ENCODE measurements at regions not wholly inside any gene's neighbourhood (a gene's known extent, or its start where the extent isn't known, plus 50 kb on each side); places are given as distances from the start of the nearest gene placed in this dataset.

DNA sequence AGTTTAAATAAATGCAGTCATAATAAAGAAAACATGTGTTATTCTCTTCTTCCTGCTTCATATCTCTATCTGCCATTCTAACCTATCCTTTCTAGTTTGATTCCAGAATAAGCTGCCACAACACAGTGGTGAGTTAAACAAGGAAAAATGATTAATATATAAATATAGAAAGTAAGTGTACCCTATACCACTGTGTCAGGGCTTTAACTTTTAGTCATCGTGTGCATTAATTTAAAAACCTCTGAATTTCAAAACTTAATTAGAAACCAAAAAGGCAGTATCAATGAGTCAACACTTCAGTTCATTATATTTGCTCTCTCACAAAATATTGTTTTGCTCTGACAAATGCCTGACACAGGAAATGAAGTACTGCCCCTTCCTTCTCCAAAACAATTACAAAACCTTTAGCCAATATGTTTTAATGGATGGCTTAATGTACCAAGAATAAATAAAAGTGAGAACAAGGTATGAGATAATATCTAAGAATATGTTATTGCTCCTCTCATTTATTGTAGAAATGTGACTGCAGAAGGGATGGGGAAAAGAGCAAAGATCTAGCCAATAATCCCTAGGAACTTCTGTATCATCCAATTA is 634.8 kb downstream of the KCNT2 start:
- H3K36me3 ChIP-seq (ENCODE audit: insufficient read depth, low read length) = no peaks in the 10 kb centered on the region
- CTCF ChIA-PET (ENCODE audit: unreplicated experiment) = no interaction called here
- H3K79me2 ChIP-seq (ENCODE audit: insufficient read depth, low read depth, low read length) = no peaks in the 10 kb centered on the region
- no peak for TF ChIP-seq EZH2phosphoT487 (IDR thresholded peaks at IDR 0.05; ENCODE audit: borderline replicate concordance, low read depth, low read length)
- TF ChIP-seq, protein P1, sequence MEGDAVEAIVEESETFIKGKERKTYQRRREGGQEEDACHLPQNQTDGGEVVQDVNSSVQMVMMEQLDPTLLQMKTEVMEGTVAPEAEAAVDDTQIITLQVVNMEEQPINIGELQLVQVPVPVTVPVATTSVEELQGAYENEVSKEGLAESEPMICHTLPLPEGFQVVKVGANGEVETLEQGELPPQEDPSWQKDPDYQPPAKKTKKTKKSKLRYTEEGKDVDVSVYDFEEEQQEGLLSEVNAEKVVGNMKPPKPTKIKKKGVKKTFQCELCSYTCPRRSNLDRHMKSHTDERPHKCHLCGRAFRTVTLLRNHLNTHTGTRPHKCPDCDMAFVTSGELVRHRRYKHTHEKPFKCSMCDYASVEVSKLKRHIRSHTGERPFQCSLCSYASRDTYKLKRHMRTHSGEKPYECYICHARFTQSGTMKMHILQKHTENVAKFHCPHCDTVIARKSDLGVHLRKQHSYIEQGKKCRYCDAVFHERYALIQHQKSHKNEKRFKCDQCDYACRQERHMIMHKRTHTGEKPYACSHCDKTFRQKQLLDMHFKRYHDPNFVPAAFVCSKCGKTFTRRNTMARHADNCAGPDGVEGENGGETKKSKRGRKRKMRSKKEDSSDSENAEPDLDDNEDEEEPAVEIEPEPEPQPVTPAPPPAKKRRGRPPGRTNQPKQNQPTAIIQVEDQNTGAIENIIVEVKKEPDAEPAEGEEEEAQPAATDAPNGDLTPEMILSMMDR (conservative IDR thresholded peaks at IDR 0.05; ENCODE audit: low read length) = no peak
- no peak overlapping the region for H3K4me3 ChIP-seq (ENCODE audit: low read depth, low read length, poor library complexity, severe bottlenecking)
- BruUV-seq (replicated peaks) = no TSS peak
- H3K4me2 ChIP-seq (ENCODE audit: low read length) = no peak overlapping the region
- POLR2A ChIA-PET = no interaction called here
- H2AFZ ChIP-seq (ENCODE audit: low read length) = no peak overlapping the region
- H4K20me1 ChIP-seq (ENCODE audit: insufficient read depth, low read length) = no peaks in the 10 kb centered on the region
- H3K4me1 ChIP-seq (ENCODE audit: insufficient read depth, low read length, poor library complexity, severe bottlenecking) = no peaks in the 10 kb centered on the region
- intact Hi-C loops (cut with micrococcal nuclease; ENCODE audit: unreplicated experiment) = no loop called here
- no peaks in the 10 kb centered on the region for H3K9me2 ChIP-seq (ENCODE audit: insufficient read depth, low read length)
- DNase-seq (ENCODE audit: low spot score) = no peak
- H3K27ac ChIP-seq (ENCODE audit: low read depth, low read length, poor library complexity, severe bottlenecking) = no peak overlapping the region
- no peaks in the 10 kb centered on the region for H3K9me3 ChIP-seq (ENCODE audit: low read length)

DNA sequence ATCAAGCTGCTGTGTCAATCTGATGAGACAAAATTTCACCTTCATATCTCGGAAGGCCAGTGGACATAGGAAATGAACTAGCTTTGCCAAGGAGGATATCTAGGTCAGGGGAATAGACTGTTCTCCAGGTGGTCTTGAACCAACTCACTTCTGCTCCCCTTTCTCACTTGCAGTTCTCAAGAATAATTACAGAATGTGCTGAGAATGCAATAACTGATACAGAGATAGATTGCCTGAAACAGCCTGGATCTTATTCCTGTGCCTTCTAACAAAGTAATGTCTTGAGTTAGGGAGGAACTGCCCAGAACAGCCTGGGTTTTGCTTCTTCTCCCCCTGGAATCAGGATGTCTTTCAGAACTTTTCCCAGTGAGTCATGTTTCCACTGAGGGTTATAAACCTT is 636.7 kb downstream of the KCNT2 start:
- H3K9me3 ChIP-seq (ENCODE audit: low read length) = no peaks in the 10 kb centered on the region
- no TSS peak for BruUV-seq (replicated peaks)
- H3K4me3 ChIP-seq (ENCODE audit: low read depth, low read length, poor library complexity, severe bottlenecking) = no peak overlapping the region
- intact Hi-C loops (cut with micrococcal nuclease; ENCODE audit: unreplicated experiment) = no loop called here
- no peak overlapping the region for H2AFZ ChIP-seq (ENCODE audit: low read length)
- ChIA-PET CTCF (ENCODE audit: unreplicated experiment) (no interaction called here), POLR2A (interaction anchor here (0.6 kb wide), 1 partner anchor 595 kb away, joined by 4 read pairs; no protein-coding TSS in a partner anchor)
- no peaks in the 10 kb centered on the region for H3K79me2 ChIP-seq (ENCODE audit: insufficient read depth, low read depth, low read length)
- H3K9me2 ChIP-seq (ENCODE audit: insufficient read depth, low read length) = no peaks in the 10 kb centered on the region
- H3K36me3 ChIP-seq (ENCODE audit: insufficient read depth, low read length) = no peaks in the 10 kb centered on the region
- H3K4me2 ChIP-seq (ENCODE audit: low read length) = no peak overlapping the region
- H4K20me1 ChIP-seq (ENCODE audit: insufficient read depth, low read length) = no peaks in the 10 kb centered on the region
- no peak for DNase-seq (ENCODE audit: low spot score)
- TF ChIP-seq, protein P1 (conservative IDR thresholded peaks at IDR 0.05; ENCODE audit: low read length) = no peak
- no peak for TF ChIP-seq EZH2phosphoT487 (IDR thresholded peaks at IDR 0.05; ENCODE audit: borderline replicate concordance, low read depth, low read length)
- H3K27ac ChIP-seq (ENCODE audit: low read depth, low read length, poor library complexity, severe bottlenecking) = no peak overlapping the region
- no peaks in the 10 kb centered on the region for H3K4me1 ChIP-seq (ENCODE audit: insufficient read depth, low read length, poor library complexity, severe bottlenecking)

DNA sequence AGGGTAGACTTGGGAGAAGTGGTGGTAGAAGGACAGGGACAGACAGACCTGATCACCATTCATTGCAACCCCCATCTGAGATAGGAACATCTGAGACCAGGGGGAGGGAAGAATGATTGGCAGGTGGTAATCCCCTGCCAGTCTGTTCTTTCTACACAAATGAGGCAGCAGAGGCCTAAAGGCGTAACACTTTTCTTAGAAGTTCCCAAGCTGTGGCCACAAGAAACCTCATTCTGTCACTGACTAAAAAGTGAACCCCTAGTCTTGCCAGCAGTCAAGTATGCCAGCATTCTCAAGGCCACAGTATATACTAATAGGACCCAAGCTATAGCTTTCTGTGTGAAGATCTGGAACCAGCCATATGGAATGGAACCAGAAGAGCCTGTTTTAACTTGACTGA is 638.0 kb downstream of the KCNT2 start:
- Histone ChIP-seq H3K79me2 (ENCODE audit: insufficient read depth, low read depth, low read length) (no peaks in the 10 kb centered on the region), H3K9me3 (ENCODE audit: low read length) (no peaks in the 10 kb centered on the region), H3K27ac (ENCODE audit: low read depth, low read length, poor library complexity, severe bottlenecking) (no peak overlapping the region), H3K36me3 (ENCODE audit: insufficient read depth, low read length) (no peaks in the 10 kb centered on the region), H2AFZ (ENCODE audit: low read length) (no peak overlapping the region), H4K20me1 (ENCODE audit: insufficient read depth, low read length) (no peaks in the 10 kb centered on the region), H3K9me2 (ENCODE audit: insufficient read depth, low read length) (no peaks in the 10 kb centered on the region), H3K4me3 (ENCODE audit: low read depth, low read length, poor library complexity, severe bottlenecking) (no peak overlapping the region), H3K4me1 (ENCODE audit: insufficient read depth, low read length, poor library complexity, severe bottlenecking) (no peaks in the 10 kb centered on the region), H3K4me2 (ENCODE audit: low read length) (no peak overlapping the region)
- no peak for DNase-seq (ENCODE audit: low spot score)
- ChIA-PET POLR2A (no interaction called here), CTCF (ENCODE audit: unreplicated experiment) (no interaction called here)
- BruUV-seq (replicated peaks) = no TSS peak
- intact Hi-C loops (cut with micrococcal nuclease; ENCODE audit: unreplicated experiment) = no loop called here
- TF ChIP-seq, protein P1 (conservative IDR thresholded peaks at IDR 0.05; ENCODE audit: low read length) = no peak
- no peak for TF ChIP-seq EZH2phosphoT487 (IDR thresholded peaks at IDR 0.05; ENCODE audit: borderline replicate concordance, low read depth, low read length)
